RWPE2 (cell line): ENCODE measurements at regions not wholly inside any gene's neighbourhood (a gene's known extent, or its start where the extent isn't known, plus 50 kb on each side); places are given as distances from the start of the nearest gene placed in this dataset.

Source experiments
- ATAC-seq: fragments of 200-7000 bp; cut with Tn5 transposase; 3 replicates; pipeline ENCODE4 v1.9.1; 2021; ENCODE audit warnings: low read depth
- DNase-seq: peaks from one replicate; pipeline ENCODE4 v3.0.0-alpha.2; 2020; ENCODE audit warnings: low spot score
- H3K27ac ChIP-seq: fragments of 450-650 bp; 2 replicates; pipeline ENCODE4 v1.5.1; 2017; ENCODE audit warnings: mild to moderate bottlenecking; ENCODE audit not compliant: poor library complexity, severe bottlenecking
- H3K27me3 ChIP-seq: fragments of 250-450 bp; sonication (Bioruptor Pico); 2 replicates; pipeline ENCODE4 v1.5.1; 2021; ENCODE audit warnings: mild to moderate bottlenecking, moderate library complexity; ENCODE audit not compliant: insufficient read depth, poor library complexity, severe bottlenecking
- H3K36me3 ChIP-seq: fragments of 250-450 bp; sonication (Bioruptor Pico); 2 replicates; pipeline ENCODE4 v1.5.1; 2020; ENCODE audit warnings: low read depth, mild to moderate bottlenecking, moderate library complexity
- H3K4me1 ChIP-seq: fragments of 250-450 bp; sonication (Bioruptor Pico); 2 replicates; pipeline ENCODE4 v1.5.1; 2021; ENCODE audit warnings: mild to moderate bottlenecking, moderate library complexity; ENCODE audit not compliant: insufficient read depth, poor library complexity, severe bottlenecking
- H3K4me3 ChIP-seq: fragments of 250-450 bp; sonication (Bioruptor Pico); 2 replicates; pipeline ENCODE4 v1.5.1; 2021; ENCODE audit warnings: mild to moderate bottlenecking, moderate library complexity; ENCODE audit not compliant: severe bottlenecking
- H3K9me3 ChIP-seq: fragments of 250-450 bp; sonication (Bioruptor Pico); 2 replicates; pipeline ENCODE4 v1.5.1; 2021; ENCODE audit warnings: mild to moderate bottlenecking, moderate library complexity; ENCODE audit not compliant: severe bottlenecking
- CTCF ChIP-seq: fragments of 450-650 bp; IDR thresholded peaks from one replicate; pipeline ENCODE4 v1.5.1; 2017; ENCODE audit warnings: mild to moderate bottlenecking, moderate library complexity; ENCODE audit not compliant: poor library complexity, severe bottlenecking

- no peak for ATAC-seq
- Histone ChIP-seq H3K4me1 (no peaks in the 10 kb centered on the region), H3K27ac (no peak overlapping the region), H3K9me3 (no peaks in the 10 kb centered on the region), H3K27me3 (no peaks in the 10 kb centered on the region), H3K36me3 (no peaks in the 10 kb centered on the region), H3K4me3 (no peak overlapping the region)
- TF ChIP-seq CTCF = no peak
- no peak for DNase-seq
These were observed 135.3 kb upstream of the MAP9 start for GRCh38 chr4:155512046-155512445.

GRCh38 chr4:155510771-155511170, 134.0 kb upstream of the MAP9 start:
- Histone ChIP-seq H3K9me3 (no peaks in the 10 kb centered on the region), H3K4me3 (no peak overlapping the region), H3K36me3 (no peaks in the 10 kb centered on the region), H3K27ac (no peak overlapping the region), H3K4me1 (no peaks in the 10 kb centered on the region), H3K27me3 (no peaks in the 10 kb centered on the region)
- no peak for TF ChIP-seq CTCF
- DNase-seq (no peak), ATAC-seq (no peak)

- Histone ChIP-seq H3K4me3 (no peak overlapping the region), H3K27me3 (no peaks in the 10 kb centered on the region), H3K27ac (no peak overlapping the region), H3K9me3 (no peaks in the 10 kb centered on the region), H3K4me1 (no peaks in the 10 kb centered on the region), H3K36me3 (no peaks in the 10 kb centered on the region)
- DNase-seq (no peak), ATAC-seq (no peak)
- TF ChIP-seq CTCF = no peak
These were observed 132.8 kb upstream of the MAP9 start for GRCh38 chr4:155509555-155509954.

- H3K27ac ChIP-seq = no peak overlapping the region
- no peak for TF ChIP-seq CTCF
- no peaks in the 10 kb centered on the region for H3K9me3 ChIP-seq
- no peak overlapping the region for H3K4me3 ChIP-seq
- ATAC-seq = no peak
- no peaks in the 10 kb centered on the region for H3K36me3 ChIP-seq
- no peak for DNase-seq
- H3K4me1 ChIP-seq = no peaks in the 10 kb centered on the region
- no peaks in the 10 kb centered on the region for H3K27me3 ChIP-seq
These were observed 130.0 kb upstream of the MAP9 start for GRCh38 chr4:155506745-155507144.

- H3K27ac ChIP-seq = no peak overlapping the region
- DNase-seq (no peak), ATAC-seq (no peak)
- H3K36me3 ChIP-seq = no peaks in the 10 kb centered on the region
- TF ChIP-seq CTCF = no peak
- H3K4me1 ChIP-seq = no peaks in the 10 kb centered on the region
- H3K27me3 ChIP-seq = no peaks in the 10 kb centered on the region
- no peak overlapping the region for H3K4me3 ChIP-seq
- H3K9me3 ChIP-seq = no peaks in the 10 kb centered on the region
These were observed 128.6 kb upstream of the MAP9 start for GRCh38 chr4:155505321-155505720.
